ENCODE measurements at regions not wholly inside any gene's neighbourhood (a gene's known extent, or its start where the extent isn't known, plus 50 kb on each side); places are given as distances from the start of the nearest gene placed in this dataset.

GRCh38 chr15:70201425-70201775 lies 103.7 kb upstream of the TLE3 start:
- TF ChIP-seq CTCF (IDR thresholded peaks at IDR 0.05; ENCODE audit: low read depth, low read length, poor library complexity, severe bottlenecking) (no peak), EZH2phosphoT487 (IDR thresholded peaks at IDR 0.05; ENCODE audit: borderline replicate concordance, low read length) (no peak)
